ENCODE measurements at regions not wholly inside any gene's neighbourhood (a gene's known extent, or its start where the extent isn't known, plus 50 kb on each side); places are given as distances from the start of the nearest gene placed in this dataset.

DNA sequence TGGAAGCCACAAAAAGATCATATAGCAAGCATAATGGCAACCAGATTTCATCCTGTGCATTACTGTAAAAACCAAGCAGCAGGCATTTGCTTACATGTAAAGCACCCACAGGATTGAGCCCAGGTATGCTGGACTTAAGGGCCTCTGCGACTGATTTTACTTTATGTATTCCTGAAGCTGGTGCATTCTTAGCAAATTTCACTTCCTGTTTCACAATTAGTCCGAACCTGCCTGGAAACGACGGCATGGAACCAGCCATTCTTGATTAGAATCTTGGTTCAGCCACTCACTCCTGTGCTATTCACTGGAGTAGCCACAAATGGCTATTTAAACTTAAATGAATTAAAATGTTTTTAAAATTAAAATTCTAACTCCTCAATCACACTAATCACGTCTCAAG is 239.2 kb downstream of the NUAK1 start:
- no peak for DNase-seq (ENCODE audit: low read depth)
- H3K4me3 ChIP-seq (ENCODE audit: low read depth, low read length): no peak overlapping the region
- TF ChIP-seq, protein P1, sequence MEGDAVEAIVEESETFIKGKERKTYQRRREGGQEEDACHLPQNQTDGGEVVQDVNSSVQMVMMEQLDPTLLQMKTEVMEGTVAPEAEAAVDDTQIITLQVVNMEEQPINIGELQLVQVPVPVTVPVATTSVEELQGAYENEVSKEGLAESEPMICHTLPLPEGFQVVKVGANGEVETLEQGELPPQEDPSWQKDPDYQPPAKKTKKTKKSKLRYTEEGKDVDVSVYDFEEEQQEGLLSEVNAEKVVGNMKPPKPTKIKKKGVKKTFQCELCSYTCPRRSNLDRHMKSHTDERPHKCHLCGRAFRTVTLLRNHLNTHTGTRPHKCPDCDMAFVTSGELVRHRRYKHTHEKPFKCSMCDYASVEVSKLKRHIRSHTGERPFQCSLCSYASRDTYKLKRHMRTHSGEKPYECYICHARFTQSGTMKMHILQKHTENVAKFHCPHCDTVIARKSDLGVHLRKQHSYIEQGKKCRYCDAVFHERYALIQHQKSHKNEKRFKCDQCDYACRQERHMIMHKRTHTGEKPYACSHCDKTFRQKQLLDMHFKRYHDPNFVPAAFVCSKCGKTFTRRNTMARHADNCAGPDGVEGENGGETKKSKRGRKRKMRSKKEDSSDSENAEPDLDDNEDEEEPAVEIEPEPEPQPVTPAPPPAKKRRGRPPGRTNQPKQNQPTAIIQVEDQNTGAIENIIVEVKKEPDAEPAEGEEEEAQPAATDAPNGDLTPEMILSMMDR (IDR thresholded peaks at IDR 0.05; ENCODE audit: low read depth, low read length, missing control alignments): no peak
- in situ Hi-C loops (cut with HindIII; ENCODE audit: low sequenced_read_pairs): no loop called here

DNA sequence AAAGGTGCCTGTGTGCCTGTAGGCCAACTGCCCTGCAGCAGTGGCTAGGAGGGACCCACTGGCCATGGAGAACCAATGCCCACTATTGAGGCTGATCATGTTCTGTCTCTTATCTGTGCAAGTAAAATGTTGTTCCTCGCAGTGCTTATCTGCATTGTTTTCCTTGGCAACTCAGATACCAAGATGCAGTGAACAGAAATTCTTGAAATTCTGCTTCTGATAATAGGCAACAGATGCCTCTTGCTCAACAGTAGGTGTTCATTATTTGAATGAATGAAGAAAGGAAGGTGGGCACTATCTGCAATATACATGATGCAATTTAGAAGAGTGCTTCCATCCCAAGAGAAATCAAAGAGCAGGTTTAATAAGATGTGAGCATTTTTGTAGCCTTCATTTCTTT is 232.2 kb downstream of the NUAK1 start:
- H3K4me3 ChIP-seq (ENCODE audit: low read depth, low read length): no peak overlapping the region
- DNase-seq (ENCODE audit: low read depth): no peak
- in situ Hi-C loops (cut with HindIII; ENCODE audit: low sequenced_read_pairs): no loop called here
- TF ChIP-seq, protein P1 (IDR thresholded peaks at IDR 0.05; ENCODE audit: low read depth, low read length, missing control alignments): no peak

DNA sequence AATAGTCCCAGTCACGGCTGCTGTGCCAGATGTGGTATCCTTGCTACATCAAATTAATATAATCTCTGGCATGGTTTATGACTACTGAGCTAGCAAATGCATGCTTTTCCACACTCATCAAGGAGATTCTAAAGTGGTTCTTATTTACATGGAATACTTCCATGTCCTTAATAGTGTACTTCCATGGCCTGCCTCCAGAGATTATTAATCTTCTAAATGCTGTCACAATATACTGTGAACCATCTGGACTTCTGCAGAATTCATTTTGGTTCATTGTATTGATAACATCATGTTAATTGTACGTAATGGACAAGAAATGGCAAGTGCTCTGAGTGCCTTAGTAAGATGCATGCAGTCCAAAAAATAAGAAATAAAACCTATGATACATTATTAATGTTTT is 230.8 kb downstream of the NUAK1 start:
- H3K4me3 ChIP-seq (ENCODE audit: low read depth, low read length): no peak overlapping the region
- DNase-seq (ENCODE audit: low read depth): no peak
- TF ChIP-seq, protein P1 (IDR thresholded peaks at IDR 0.05; ENCODE audit: low read depth, low read length, missing control alignments): no peak
- in situ Hi-C loops (cut with HindIII; ENCODE audit: low sequenced_read_pairs): no loop called here

DNA sequence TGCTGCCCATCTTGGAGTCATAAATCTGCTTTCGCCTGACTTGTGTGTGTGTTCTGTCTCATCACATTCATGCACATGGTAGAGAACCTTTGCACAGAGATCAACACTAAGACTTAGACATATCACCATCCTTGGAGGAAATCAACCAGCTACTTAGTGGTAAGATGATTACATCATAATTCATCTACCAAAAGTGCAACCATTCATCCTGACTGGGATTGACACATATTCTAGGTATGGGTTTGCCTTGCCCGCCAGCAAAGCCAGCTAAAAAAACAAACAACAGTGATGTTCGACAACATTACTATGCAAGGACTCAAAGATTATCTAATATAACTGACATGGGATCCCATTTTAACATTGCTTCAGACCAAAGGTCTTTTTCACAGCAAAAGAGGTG is 228.7 kb downstream of the NUAK1 start:
- TF ChIP-seq, protein P1 (IDR thresholded peaks at IDR 0.05; ENCODE audit: low read depth, low read length, missing control alignments): no peak
- H3K4me3 ChIP-seq (ENCODE audit: low read depth, low read length): no peak overlapping the region
- no peak for DNase-seq (ENCODE audit: low read depth)
- in situ Hi-C loops (cut with HindIII; ENCODE audit: low sequenced_read_pairs): no loop called here

DNA sequence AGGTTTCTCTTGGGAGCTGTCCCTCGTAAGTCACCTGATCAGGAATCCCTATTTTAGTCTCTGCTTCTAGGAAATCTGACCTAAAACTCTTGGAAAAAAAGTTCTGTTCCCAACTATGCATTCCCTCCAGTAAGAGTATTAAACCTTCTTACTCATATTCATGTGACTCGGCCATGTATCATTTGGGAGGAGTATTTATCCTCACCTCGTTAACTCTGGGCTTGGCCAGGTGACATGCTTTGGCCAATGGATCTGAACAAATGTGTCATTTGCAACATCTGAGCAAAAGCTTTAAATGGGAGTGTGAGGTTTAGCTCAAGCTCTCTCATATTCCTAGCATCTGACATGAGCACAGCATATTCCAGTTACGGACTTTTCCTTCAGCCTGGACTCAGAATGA is 226.8 kb downstream of the NUAK1 start:
- TF ChIP-seq, protein P1 (IDR thresholded peaks at IDR 0.05; ENCODE audit: low read depth, low read length, missing control alignments): no peak
- in situ Hi-C loops (cut with HindIII; ENCODE audit: low sequenced_read_pairs): no loop called here
- H3K4me3 ChIP-seq (ENCODE audit: low read depth, low read length): no peak overlapping the region
- no peak for DNase-seq (ENCODE audit: low read depth)

DNA sequence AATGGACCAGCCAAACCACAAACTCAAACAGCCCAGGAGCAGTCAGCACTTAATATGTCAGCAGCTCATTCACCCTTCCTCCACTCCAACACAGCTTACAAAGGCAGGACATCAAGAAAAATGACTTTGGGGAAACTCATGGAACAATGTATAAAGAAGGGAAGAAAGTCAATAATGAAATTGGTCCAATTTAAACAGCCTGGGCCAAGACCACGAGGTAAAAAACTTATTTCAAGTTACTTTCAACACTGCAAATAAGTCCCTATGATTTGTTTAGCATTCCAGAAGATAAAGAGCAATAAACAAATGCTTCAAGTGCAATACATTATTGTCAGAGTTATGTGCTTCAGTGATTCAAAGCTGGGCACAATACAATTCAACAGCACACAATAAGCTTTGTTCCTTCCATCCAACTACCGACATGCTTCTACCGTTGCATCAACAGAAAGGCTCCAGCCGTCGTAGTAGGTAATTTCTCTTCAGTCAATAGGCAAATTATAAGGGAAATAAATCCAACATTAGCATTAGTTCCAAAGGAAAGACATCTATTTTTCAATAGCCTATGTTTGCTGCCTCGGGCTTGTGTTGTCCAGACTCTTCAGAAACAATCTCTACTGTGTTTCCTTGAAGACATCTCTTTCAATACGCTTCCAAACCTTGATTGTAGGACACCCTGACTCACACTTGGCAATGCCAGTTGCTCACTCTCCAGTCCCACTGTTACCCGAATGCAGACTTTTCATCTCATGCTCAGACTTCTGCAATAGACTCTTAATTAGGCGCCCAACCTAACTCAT is 225.7 kb downstream of the NUAK1 start:
- TF ChIP-seq, protein P1 (IDR thresholded peaks at IDR 0.05; ENCODE audit: low read depth, low read length, missing control alignments): no peak
- no peak overlapping the region for H3K4me3 ChIP-seq (ENCODE audit: low read depth, low read length)
- in situ Hi-C loops (cut with HindIII; ENCODE audit: low sequenced_read_pairs): no loop called here
- peak; percentile 28 for DNase-seq (ENCODE audit: low read depth)
